HepG2 (cell line): ENCODE measurements at regions not wholly inside any gene's neighbourhood (a gene's known extent, or its start where the extent isn't known, plus 50 kb on each side); places are given as distances from the start of the nearest gene placed in this dataset.

Experiments
- AKAP8 ChIP-seq: sonication (generic); formaldehyde crosslinking; IDR thresholded peaks from 2 replicates; pipeline ENCODE4 v1.5.1; 2020; ENCODE audit warnings: mild to moderate bottlenecking, missing genetic modification reagents
- CREM ChIP-seq, 2 experiments: sonication (generic) in 1 of 2; formaldehyde crosslinking in 1 of 2; IDR thresholded peaks; 2 replicates each; pipeline versions ENCODE4 v1.4.0 to v1.6.1; 2016 to 2020; ENCODE audit warnings: antibody characterized with exemption in 1 of 2, mild to moderate bottlenecking in 1 of 2, missing genetic modification reagents in 1 of 2
- GATAD1 ChIP-seq: IDR thresholded peaks from 2 replicates; pipeline ENCODE4 v1.6.1; 2016; ENCODE audit warnings: missing genetic modification reagents, missing compliant biosample characterization
- GFI1 ChIP-seq: sonication (generic); formaldehyde crosslinking; IDR thresholded peaks from 2 replicates; pipeline ENCODE4 v1.5.0; 2020; ENCODE audit warnings: missing genetic modification reagents, mild to moderate bottlenecking, borderline replicate concordance
- HMGA1 ChIP-seq: sonication (generic); formaldehyde crosslinking; conservative IDR thresholded peaks from 2 replicates; pipeline ENCODE4 v1.4.0; 2020; ENCODE audit warnings: missing genetic modification reagents
- KDM5B ChIP-seq: sonication (generic); formaldehyde crosslinking; IDR thresholded peaks from 2 replicates; pipeline ENCODE4 v1.4.0; 2020; ENCODE audit warnings: missing genetic modification reagents, mild to moderate bottlenecking, borderline replicate concordance
- MAZ ChIP-seq, 2 experiments: sonication (generic) in 1 of 2; formaldehyde crosslinking in 1 of 2; IDR thresholded peaks; 2 replicates each; pipeline versions ENCODE4 v1.5.0 to v1.6.1; 2012 to 2020; ENCODE audit warnings: low read depth in 2 of 2, mild to moderate bottlenecking in 2 of 2, borderline replicate concordance in 1 of 2, improper control_type of control experiment in 1 of 2, low read length in 1 of 2, missing genetic modification reagents in 1 of 2, moderate library complexity in 1 of 2
- NFKBIZ ChIP-seq: IDR thresholded peaks from 2 replicates; pipeline ENCODE4 v1.6.1; 2018; ENCODE audit warnings: missing genetic modification reagents, missing compliant biosample characterization
- RFX3 ChIP-seq: IDR thresholded peaks from 2 replicates; pipeline ENCODE4 v1.6.1; 2016; ENCODE audit warnings: missing biosample characterization, missing genetic modification reagents
- STAG1 ChIP-seq: sonication (generic); formaldehyde crosslinking; IDR thresholded peaks from 2 replicates; pipeline ENCODE4 v1.4.0; 2020; ENCODE audit warnings: missing genetic modification reagents
- TARDBP ChIP-seq: sonication (generic); formaldehyde crosslinking; IDR thresholded peaks from 2 replicates; pipeline ENCODE4 v1.8.0; 2022; ENCODE audit warnings: mild to moderate bottlenecking, missing genetic modification reagents
- U2AF2 ChIP-seq: fragments of 200-400 bp; formaldehyde crosslinking; IDR thresholded peaks from 2 replicates; pipeline ENCODE4 v1.6.1; 2017; ENCODE audit warnings: low read depth, mild to moderate bottlenecking, low read length
- ZIK1 ChIP-seq: sonication (generic); formaldehyde crosslinking; IDR thresholded peaks from 2 replicates; pipeline ENCODE4 v1.5.0; 2020; ENCODE audit warnings: mild to moderate bottlenecking, low read depth, missing genetic modification reagents, borderline replicate concordance
- ZNF296 ChIP-seq: sonication (generic); formaldehyde crosslinking; conservative IDR thresholded peaks from 2 replicates; pipeline ENCODE4 v1.5.0; 2020; ENCODE audit warnings: mild to moderate bottlenecking, missing genetic modification reagents
- ZNF496 ChIP-seq: sonication (generic); formaldehyde crosslinking; IDR thresholded peaks from 2 replicates; pipeline ENCODE4 v1.8.1; 2023; ENCODE audit warnings: mild to moderate bottlenecking, moderate library complexity, missing genetic modification reagents; ENCODE audit not compliant: insufficient replicate concordance
- TF ChIP-seq, protein P1 (sequence below): sonication (generic); formaldehyde crosslinking; IDR thresholded peaks from 2 replicates; pipeline ENCODE4 v1.4.0; 2020; ENCODE audit warnings: missing genetic modification reagents
- TF ChIP-seq, protein P2 (sequence below): sonication (generic); formaldehyde crosslinking; IDR thresholded peaks from 2 replicates; pipeline ENCODE4 v1.4.0; 2020; ENCODE audit warnings: mild to moderate bottlenecking, low read depth, missing genetic modification reagents
- TF ChIP-seq, protein P3 (sequence below): sonication (generic); formaldehyde crosslinking; IDR thresholded peaks from 2 replicates; pipeline ENCODE4 v1.5.0; 2020; ENCODE audit warnings: missing genetic modification reagents
- TF ChIP-seq, protein P4 (sequence below): IDR thresholded peaks from 2 replicates; pipeline ENCODE4 v1.6.1; 2016; ENCODE audit warnings: mild to moderate bottlenecking
- TF ChIP-seq, protein P5 (sequence below): sonication (generic); formaldehyde crosslinking; IDR thresholded peaks from 2 replicates; pipeline ENCODE4 v1.8.0; 2022; ENCODE audit warnings: missing genetic modification reagents, mild to moderate bottlenecking, moderate library complexity, borderline replicate concordance

DNA sequence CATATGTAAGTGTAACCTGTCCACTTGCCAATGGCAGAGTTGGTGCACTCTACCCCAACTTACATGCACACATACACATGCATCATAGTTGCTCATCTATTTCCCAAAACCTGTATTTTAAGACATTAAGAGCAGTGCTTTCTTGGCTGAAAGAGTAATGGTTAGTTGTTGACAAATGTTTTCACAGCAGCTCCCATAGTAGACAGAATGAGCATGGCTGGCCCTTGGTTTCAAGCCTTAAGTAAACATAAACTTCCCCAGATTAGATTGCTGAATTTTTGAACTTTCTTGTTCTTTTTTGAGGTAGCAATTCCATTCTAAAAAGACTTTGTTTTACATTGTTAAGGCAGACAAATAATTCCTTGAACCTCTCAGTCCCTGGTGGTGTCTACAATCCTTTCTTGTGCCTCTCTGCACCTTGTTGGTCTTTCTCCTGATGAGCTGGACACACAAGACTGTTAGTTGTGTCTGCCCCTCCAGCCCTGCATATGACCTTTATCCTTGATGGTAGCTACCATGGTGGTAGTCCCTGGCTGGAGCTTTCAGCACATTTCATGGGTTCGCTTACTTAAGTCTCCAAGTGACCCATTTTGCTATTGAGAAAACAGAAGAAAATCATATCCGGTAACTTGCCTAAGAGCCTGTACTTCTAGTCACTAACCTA is 580.1 kb upstream of the ID2 start (continued):
- TF ChIP-seq, protein P1, sequence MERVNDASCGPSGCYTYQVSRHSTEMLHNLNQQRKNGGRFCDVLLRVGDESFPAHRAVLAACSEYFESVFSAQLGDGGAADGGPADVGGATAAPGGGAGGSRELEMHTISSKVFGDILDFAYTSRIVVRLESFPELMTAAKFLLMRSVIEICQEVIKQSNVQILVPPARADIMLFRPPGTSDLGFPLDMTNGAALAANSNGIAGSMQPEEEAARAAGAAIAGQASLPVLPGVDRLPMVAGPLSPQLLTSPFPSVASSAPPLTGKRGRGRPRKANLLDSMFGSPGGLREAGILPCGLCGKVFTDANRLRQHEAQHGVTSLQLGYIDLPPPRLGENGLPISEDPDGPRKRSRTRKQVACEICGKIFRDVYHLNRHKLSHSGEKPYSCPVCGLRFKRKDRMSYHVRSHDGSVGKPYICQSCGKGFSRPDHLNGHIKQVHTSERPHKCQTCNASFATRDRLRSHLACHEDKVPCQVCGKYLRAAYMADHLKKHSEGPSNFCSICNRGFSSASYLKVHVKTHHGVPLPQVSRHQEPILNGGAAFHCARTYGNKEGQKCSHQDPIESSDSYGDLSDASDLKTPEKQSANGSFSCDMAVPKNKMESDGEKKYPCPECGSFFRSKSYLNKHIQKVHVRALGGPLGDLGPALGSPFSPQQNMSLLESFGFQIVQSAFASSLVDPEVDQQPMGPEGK (CRISPR knock-in tag) = no peak
- TF ChIP-seq, protein P2, sequence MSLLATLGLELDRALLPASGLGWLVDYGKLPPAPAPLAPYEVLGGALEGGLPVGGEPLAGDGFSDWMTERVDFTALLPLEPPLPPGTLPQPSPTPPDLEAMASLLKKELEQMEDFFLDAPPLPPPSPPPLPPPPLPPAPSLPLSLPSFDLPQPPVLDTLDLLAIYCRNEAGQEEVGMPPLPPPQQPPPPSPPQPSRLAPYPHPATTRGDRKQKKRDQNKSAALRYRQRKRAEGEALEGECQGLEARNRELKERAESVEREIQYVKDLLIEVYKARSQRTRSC (CRISPR knock-in tag) = no peak
- no peak for TF ChIP-seq RFX3 (CRISPR knock-in tag)
- TF ChIP-seq, protein P3, sequence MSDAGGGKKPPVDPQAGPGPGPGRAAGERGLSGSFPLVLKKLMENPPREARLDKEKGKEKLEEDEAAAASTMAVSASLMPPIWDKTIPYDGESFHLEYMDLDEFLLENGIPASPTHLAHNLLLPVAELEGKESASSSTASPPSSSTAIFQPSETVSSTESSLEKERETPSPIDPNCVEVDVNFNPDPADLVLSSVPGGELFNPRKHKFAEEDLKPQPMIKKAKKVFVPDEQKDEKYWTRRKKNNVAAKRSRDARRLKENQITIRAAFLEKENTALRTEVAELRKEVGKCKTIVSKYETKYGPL (CRISPR knock-in tag) = no peak
- TF ChIP-seq MAZ (IDR thresholded peaks at IDR 0.05; ENCODE audit: borderline replicate concordance, low read depth, low read length) = no peak
- no peak for TF ChIP-seq MAZ (CRISPR knock-in tag; IDR thresholded peaks at IDR 0.05; ENCODE audit: low read depth)
- no peak for TF ChIP-seq STAG1 (CRISPR knock-in tag)
- TF ChIP-seq KDM5B (CRISPR knock-in tag) = no peak
- no peak for TF ChIP-seq ZIK1 (CRISPR knock-in tag)
- no peak for TF ChIP-seq HMGA1 (CRISPR knock-in tag)
- TF ChIP-seq TARDBP (CRISPR knock-in tag) = no peak
- no peak for TF ChIP-seq U2AF2
- TF ChIP-seq, protein P4, sequence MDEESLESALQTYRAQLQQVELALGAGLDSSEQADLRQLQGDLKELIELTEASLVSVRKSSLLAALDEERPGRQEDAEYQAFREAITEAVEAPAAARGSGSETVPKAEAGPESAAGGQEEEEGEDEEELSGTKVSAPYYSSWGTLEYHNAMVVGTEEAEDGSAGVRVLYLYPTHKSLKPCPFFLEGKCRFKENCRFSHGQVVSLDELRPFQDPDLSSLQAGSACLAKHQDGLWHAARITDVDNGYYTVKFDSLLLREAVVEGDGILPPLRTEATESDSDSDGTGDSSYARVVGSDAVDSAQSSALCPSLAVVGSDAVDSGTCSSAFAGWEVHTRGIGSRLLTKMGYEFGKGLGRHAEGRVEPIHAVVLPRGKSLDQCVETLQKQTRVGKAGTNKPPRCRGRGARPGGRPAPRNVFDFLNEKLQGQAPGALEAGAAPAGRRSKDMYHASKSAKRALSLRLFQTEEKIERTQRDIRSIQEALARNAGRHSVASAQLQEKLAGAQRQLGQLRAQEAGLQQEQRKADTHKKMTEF (CRISPR knock-in tag) = no peak; the same call in 1 of the 2 replicates
- no peak for TF ChIP-seq AKAP8 (CRISPR knock-in tag)
- TF ChIP-seq GFI1 (CRISPR knock-in tag) = no peak
- TF ChIP-seq, protein P5, sequence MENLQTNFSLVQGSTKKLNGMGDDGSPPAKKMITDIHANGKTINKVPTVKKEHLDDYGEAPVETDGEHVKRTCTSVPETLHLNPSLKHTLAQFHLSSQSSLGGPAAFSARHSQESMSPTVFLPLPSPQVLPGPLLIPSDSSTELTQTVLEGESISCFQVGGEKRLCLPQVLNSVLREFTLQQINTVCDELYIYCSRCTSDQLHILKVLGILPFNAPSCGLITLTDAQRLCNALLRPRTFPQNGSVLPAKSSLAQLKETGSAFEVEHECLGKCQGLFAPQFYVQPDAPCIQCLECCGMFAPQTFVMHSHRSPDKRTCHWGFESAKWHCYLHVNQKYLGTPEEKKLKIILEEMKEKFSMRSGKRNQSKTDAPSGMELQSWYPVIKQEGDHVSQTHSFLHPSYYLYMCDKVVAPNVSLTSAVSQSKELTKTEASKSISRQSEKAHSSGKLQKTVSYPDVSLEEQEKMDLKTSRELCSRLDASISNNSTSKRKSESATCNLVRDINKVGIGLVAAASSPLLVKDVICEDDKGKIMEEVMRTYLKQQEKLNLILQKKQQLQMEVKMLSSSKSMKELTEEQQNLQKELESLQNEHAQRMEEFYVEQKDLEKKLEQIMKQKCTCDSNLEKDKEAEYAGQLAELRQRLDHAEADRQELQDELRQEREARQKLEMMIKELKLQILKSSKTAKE (CRISPR knock-in tag) = no peak
- no peak for TF ChIP-seq ZNF496 (CRISPR knock-in tag)
- no peak for TF ChIP-seq GATAD1
- no peak for TF ChIP-seq NFKBIZ (CRISPR knock-in tag)
- no peak for TF ChIP-seq ZNF296
- no peak for TF ChIP-seq CREM (IDR thresholded peaks at IDR 0.05)
- no peak for TF ChIP-seq CREM (CRISPR knock-in tag; IDR thresholded peaks at IDR 0.05)
